ENCODE measurements at regions not wholly inside any gene's neighbourhood (a gene's known extent, or its start where the extent isn't known, plus 50 kb on each side); places are given as distances from the start of the nearest gene placed in this dataset.
A peak's percentile ranks its signal among the peaks of the same experiment; 100 is the strongest.

DNA sequence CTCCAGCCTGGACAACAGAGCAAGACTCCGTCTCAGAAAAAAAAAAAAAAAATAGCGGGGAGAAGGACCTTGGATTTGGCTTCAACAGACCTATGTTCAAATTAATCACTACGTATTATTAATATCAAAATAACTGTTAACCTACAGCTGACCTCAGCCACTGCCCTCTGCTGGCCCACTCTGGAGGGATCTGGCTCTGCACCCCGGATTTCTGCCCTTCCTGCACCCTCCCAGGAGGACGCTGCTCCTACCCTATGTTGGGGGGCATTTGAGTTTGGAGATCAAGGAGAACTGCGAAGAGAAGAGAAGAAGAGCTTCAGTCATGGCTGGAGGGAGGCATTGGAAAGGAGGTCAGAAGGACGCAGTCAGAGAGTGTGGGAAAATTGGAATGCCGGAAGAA lies 96.7 kb downstream of the PSMG1 start:
- WGBS, 2 donors, result 87% methylated on average over 8 of the region's 8 CpGs
- H3K9me3 ChIP-seq (ENCODE audit: control insufficient read depth in 4 of 4, insufficient read depth in 3 of 4, low read length in 3 of 4), result no peaks in the 10 kb centered on the region
- no peaks in the 10 kb centered on the region for H3K36me3 ChIP-seq (ENCODE audit: control insufficient read depth in 4 of 4, insufficient read depth in 4 of 4, low read length in 4 of 4)
- H3K27me3 ChIP-seq (ENCODE audit: control insufficient read depth in 3 of 3, insufficient read depth in 3 of 3, low read length in 2 of 3), result no peaks in the 10 kb centered on the region
- peaks cover 4 to 28% (median 17%) of the 10 kb centered on the region in 5 donors for H3K4me1 ChIP-seq (ENCODE audit: control insufficient read depth in 5 of 5, insufficient read depth in 5 of 5, low read length in 5 of 5)
- ATAC-seq (ENCODE audit: insufficient read depth, low FRiP score) (no peak), DNase-seq (no peak)
- H3K4me3 ChIP-seq, result no peak overlapping the region
- TF ChIP-seq, protein P1, sequence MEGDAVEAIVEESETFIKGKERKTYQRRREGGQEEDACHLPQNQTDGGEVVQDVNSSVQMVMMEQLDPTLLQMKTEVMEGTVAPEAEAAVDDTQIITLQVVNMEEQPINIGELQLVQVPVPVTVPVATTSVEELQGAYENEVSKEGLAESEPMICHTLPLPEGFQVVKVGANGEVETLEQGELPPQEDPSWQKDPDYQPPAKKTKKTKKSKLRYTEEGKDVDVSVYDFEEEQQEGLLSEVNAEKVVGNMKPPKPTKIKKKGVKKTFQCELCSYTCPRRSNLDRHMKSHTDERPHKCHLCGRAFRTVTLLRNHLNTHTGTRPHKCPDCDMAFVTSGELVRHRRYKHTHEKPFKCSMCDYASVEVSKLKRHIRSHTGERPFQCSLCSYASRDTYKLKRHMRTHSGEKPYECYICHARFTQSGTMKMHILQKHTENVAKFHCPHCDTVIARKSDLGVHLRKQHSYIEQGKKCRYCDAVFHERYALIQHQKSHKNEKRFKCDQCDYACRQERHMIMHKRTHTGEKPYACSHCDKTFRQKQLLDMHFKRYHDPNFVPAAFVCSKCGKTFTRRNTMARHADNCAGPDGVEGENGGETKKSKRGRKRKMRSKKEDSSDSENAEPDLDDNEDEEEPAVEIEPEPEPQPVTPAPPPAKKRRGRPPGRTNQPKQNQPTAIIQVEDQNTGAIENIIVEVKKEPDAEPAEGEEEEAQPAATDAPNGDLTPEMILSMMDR (IDR thresholded peaks at IDR 0.05; ENCODE audit: control extremely low read depth, extremely low read depth), result no peak
- peak overlapping the region in 1 of 2 donors; percentile 68 for H3K27ac ChIP-seq (ENCODE audit: low read depth in 1 of 2, low read length in 1 of 2)
- no peak overlapping the region for H3K9ac ChIP-seq (ENCODE audit: insufficient read depth in 1 of 2, low read length in 2 of 2)

DNA sequence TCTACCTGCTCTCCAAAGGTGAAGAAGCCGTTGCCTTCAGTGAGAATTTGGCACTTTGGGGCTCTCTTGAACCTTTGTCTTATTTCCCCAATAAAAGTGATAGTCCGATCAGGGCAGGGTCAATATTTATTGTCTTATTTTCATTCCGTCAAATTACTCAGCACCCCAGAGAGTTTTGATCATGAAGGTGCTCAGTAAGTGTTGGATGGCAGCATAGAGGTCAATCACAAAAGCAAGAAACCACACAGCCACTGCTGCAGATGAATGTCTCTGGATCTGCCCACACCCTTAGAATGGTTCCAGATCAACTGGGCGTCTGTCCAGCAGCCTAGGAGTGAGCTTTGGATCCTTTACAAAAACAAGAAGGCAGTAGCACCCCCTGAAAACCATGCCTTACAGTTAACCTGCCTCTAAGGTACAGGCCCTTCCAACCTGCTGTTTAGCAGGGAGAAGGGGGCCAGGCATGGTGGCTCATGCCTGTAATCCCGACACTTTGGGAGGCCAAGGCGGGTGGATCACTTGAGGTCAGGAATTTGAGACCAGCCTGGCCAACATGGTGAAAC lies 97.3 kb downstream of the PSMG1 start:
- H3K9me3 ChIP-seq (ENCODE audit: control insufficient read depth in 4 of 4, insufficient read depth in 3 of 4, low read length in 3 of 4), result no peaks in the 10 kb centered on the region
- WGBS, 2 donors, result 90 to 93% methylated on average over 6 of the region's 6 CpGs
- H3K4me3 ChIP-seq, result no peak overlapping the region
- no peaks in the 10 kb centered on the region for H3K27me3 ChIP-seq (ENCODE audit: control insufficient read depth in 3 of 3, insufficient read depth in 3 of 3, low read length in 2 of 3)
- DNase-seq (no peak), ATAC-seq (ENCODE audit: insufficient read depth, low FRiP score) (no peak)
- H3K36me3 ChIP-seq (ENCODE audit: control insufficient read depth in 4 of 4, insufficient read depth in 4 of 4, low read length in 4 of 4), result no peaks in the 10 kb centered on the region
- H3K9ac ChIP-seq (ENCODE audit: insufficient read depth in 1 of 2, low read length in 2 of 2), result no peak overlapping the region
- H3K27ac ChIP-seq (ENCODE audit: low read depth in 1 of 2, low read length in 1 of 2), result peak overlapping the region in 1 of 2 donors; percentile 54
- TF ChIP-seq, protein P1 (IDR thresholded peaks at IDR 0.05; ENCODE audit: control extremely low read depth, extremely low read depth), result no peak
- H3K4me1 ChIP-seq (ENCODE audit: control insufficient read depth in 5 of 5, insufficient read depth in 5 of 5, low read length in 5 of 5), result peaks cover 4 to 29% (median 16%) of the 10 kb centered on the region in 5 donors

DNA sequence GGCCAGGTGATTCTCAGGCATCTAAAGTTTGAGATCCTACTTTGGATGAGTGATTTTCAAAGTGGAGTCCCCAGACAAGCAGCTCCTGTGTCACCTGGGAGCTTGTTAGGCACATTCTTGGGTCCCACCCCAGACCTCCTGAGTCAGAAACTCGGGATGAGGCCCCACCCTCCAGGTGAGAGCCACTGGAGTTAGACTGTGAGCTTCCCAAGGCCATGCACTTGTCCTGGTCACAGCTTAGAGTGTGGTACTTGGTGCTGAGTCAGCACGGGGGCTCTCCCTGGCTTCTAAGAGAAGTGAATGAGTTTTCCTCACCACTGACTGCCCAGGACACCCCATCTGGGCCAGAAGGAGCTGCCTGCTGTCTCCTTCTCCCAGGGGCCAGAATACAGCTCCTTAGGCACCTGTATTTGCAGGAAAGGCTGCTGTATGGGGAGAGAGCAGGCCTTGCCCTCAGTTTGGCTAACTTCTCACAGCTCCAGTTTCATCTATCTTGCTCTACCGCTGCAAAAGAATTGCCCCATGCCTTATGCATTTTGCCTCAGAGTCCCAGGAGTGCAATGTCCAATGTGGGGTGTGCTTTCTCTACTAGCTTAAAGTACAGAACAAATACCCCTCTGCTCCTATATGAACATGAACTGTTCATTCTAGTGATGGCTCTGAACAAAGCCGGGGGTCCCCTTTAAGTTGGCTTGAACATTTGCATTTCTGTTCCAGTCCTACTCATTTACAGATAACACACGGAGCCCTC lies 98.1 kb downstream of the PSMG1 start:
- DNase-seq, result no peak
- WGBS, 2 donors, result 78 to 86% methylated on average over 5 of the region's 5 CpGs
- peak overlapping the region in 1 of 2 donors; percentile 34 for H3K27ac ChIP-seq (ENCODE audit: low read depth in 1 of 2, low read length in 1 of 2)
- no peaks in the 10 kb centered on the region for H3K36me3 ChIP-seq (ENCODE audit: control insufficient read depth in 4 of 4, insufficient read depth in 4 of 4, low read length in 4 of 4)
- ATAC-seq (ENCODE audit: insufficient read depth, low FRiP score), result no peak
- peaks cover 4 to 29% (median 17%) of the 10 kb centered on the region in 5 donors for H3K4me1 ChIP-seq (ENCODE audit: control insufficient read depth in 5 of 5, insufficient read depth in 5 of 5, low read length in 5 of 5)
- H3K27me3 ChIP-seq (ENCODE audit: control insufficient read depth in 3 of 3, insufficient read depth in 3 of 3, low read length in 2 of 3), result no peaks in the 10 kb centered on the region
- H3K4me3 ChIP-seq, result no peak overlapping the region
- H3K9me3 ChIP-seq (ENCODE audit: control insufficient read depth in 4 of 4, insufficient read depth in 3 of 4, low read length in 3 of 4), result no peaks in the 10 kb centered on the region
- H3K9ac ChIP-seq (ENCODE audit: insufficient read depth in 1 of 2, low read length in 2 of 2), result no peak overlapping the region
- TF ChIP-seq, protein P1 (IDR thresholded peaks at IDR 0.05; ENCODE audit: control extremely low read depth, extremely low read depth), result no peak

Measured in lung (tissue), 11 donors.